Heart left ventricle (tissue), 16 donors: ENCODE measurements at regions not wholly inside any gene's neighbourhood (a gene's known extent, or its start where the extent isn't known, plus 50 kb on each side); places are given as distances from the start of the nearest gene placed in this dataset.

Experiments
- ATAC-seq, 4 donors: fragments of 200-7000 bp; cut with Tn5 transposase; one replicate each; pipeline ENCODE4 v1.9.1; 2020 to 2022; ENCODE audit warnings: moderate library complexity in 4 of 4, mild to moderate bottlenecking in 3 of 4, moderate number of reproducible peaks in 1 of 4
- DNase-seq, 5 donors: peaks; one replicate each; pipeline ENCODE4 v3.0.0-alpha.2; 2020
- H3K27ac ChIP-seq, 12 donors: fragments of 200-600 bp; sonication (generic) in 4 of 12; one replicate each; pipeline versions ENCODE4 v1.5.0 to v1.8.0; 2016 to 2022; ENCODE audit warnings: mild to moderate bottlenecking in 2 of 12
- H3K27me3 ChIP-seq, 9 donors: fragments of 200-600 bp; sonication (generic) in 2 of 9; one replicate each; pipeline versions ENCODE4 v1.5.1 to v1.8.0; 2016 to 2022; ENCODE audit warnings: mild to moderate bottlenecking in 3 of 9
- H3K36me3 ChIP-seq, 9 donors: fragments of 200-600 bp; sonication (generic) in 2 of 9; one replicate each; pipeline versions ENCODE4 v1.5.0 to v1.8.0; 2018 to 2022; ENCODE audit warnings: mild to moderate bottlenecking in 2 of 9
- H3K4me1 ChIP-seq, 12 donors: fragments of 200-600 bp; sonication (generic) in 4 of 12; one replicate each; pipeline versions ENCODE4 v1.5.0 to v1.8.0; 2016 to 2022; ENCODE audit warnings: mild to moderate bottlenecking in 3 of 12
- H3K4me3 ChIP-seq, 12 donors: fragments of 200-600 bp; sonication (generic) in 4 of 12; one replicate each; pipeline versions ENCODE4 v1.5.0 to v1.8.0; 2017 to 2022; ENCODE audit warnings: mild to moderate bottlenecking in 9 of 12, moderate library complexity in 4 of 12
- H3K9me3 ChIP-seq, 12 donors: fragments of 200-600 bp; sonication (generic) in 4 of 12; one replicate each; pipeline versions ENCODE4 v1.5.0 to v1.8.0; 2016 to 2022; ENCODE audit warnings: mild to moderate bottlenecking in 1 of 12
- CTCF ChIP-seq, 12 donors: fragments of 200-600 bp; sonication (generic) in 4 of 12; IDR thresholded peaks; one replicate each; pipeline versions ENCODE4 v1.5.0 to v1.8.0; 2018 to 2022; ENCODE audit warnings: antibody characterized with exemption in 12 of 12, mild to moderate bottlenecking in 5 of 12
- POLR2A ChIP-seq, 2 donors: fragments of 450-650 bp; IDR thresholded peaks; one replicate each; pipeline ENCODE4 v1.6.1; 2017; ENCODE audit warnings: antibody characterized with exemption in 2 of 2, mild to moderate bottlenecking in 2 of 2, moderate library complexity in 2 of 2
- WGBS, 4 donors: extraction: QIAGEN DNeasy Blood & Tissue Kit in 2 of 4; methylation state at CpG; one replicate each; pipeline versions ENCODE4 v1.1.5 to v1.1.7; 2013 to 2018; 5-methylcytosine and 5-hydroxymethylcytosine counted together
- intact Hi-C, 10 donors: fragments of 100-400 bp; cut with DNase I; formaldehyde crosslinking; loops; one replicate each; pipeline versions ENCODE4 v1.11.1 to v1.14.2; 2022
- donor health status: ischemic (EF 13 %, LVEDD 7.1; RV severe dilation, severe dysfunction).
- donor health status: healthy with polysubstance abuse.
- donor health status: DM: no; HTN: yes; CAD: no.
- donor health status: DM: no; HTN: no; CAD: no.
- donor health status: ischemic (EF 25% LVEDD 6.9; RV normal size, moderate dysfunction).
- donor health status: ischemic (EF 25% LVEDD 5.7; RV mildly dilated, moderate dysfunction).
- donor health status: healthy.
- donor health status: DM: yes; HTN: yes; CAD: no.
- donor health status: ischemic (EF 35%, LVEDD 5.7; RV mildly dilated, moderate dysfunction).
- donor health status: nonischemic (EF 11% LVEDD 7.7; RV severe dilation, severe dysfunction).
- donor health status: DM: yes; HTN: yes; CAD: no.
- donor health status: PGD.
- donor health status: ischemic (EF 29% LVEDD 5.4; RV normal size, mild dysfunction).
- donor health status: nonischemic (EF 23%, LVEDD 6.1; RV moderate dilation, normal function).

- TF ChIP-seq POLR2A (IDR thresholded peaks at IDR 0.05) (no peak), CTCF (IDR thresholded peaks at IDR 0.05) (no peak)
- peaks cover 0 to 6% (median 0%) of the 10 kb centered on the region in 12 donors for H3K9me3 ChIP-seq
- DNase-seq, result no peak
- WGBS, 4 donors, result 6 to 34% (median 19%) methylated on average over 20 to 78 of the region's 78 CpGs
- peak in 2 of 4 donors; percentile 48 to 61 for ATAC-seq
- H3K27ac ChIP-seq, result no peak overlapping the region
- no peaks in the 10 kb centered on the region for H3K36me3 ChIP-seq
- peaks cover 0 to 10% (median 0%) of the 10 kb centered on the region in 12 donors for H3K4me1 ChIP-seq
- peaks cover 0 to 31% (median 9%) of the 10 kb centered on the region in 9 donors for H3K27me3 ChIP-seq
- intact Hi-C loops, result no loop called here
- peak overlapping the region in 11 of 12 donors; percentile 11 to 57 (median 45) for H3K4me3 ChIP-seq
Observed at GRCh38 chr10:61000769-61001730, 57.1 kb upstream of the RHOBTB1 start.

GRCh38 chr10:60998932-60999331 is 54.9 kb upstream of the RHOBTB1 start:
- H3K27me3 ChIP-seq, result peaks cover 0 to 31% (median 9%) of the 10 kb centered on the region in 9 donors
- H3K27ac ChIP-seq, result no peak overlapping the region
- peaks cover 0 to 4% (median 0%) of the 10 kb centered on the region in 12 donors for H3K9me3 ChIP-seq
- H3K36me3 ChIP-seq, result no peaks in the 10 kb centered on the region
- ATAC-seq (no peak), DNase-seq (no peak)
- intact Hi-C loops, result no loop called here
- TF ChIP-seq POLR2A (IDR thresholded peaks at IDR 0.05), result no peak
- TF ChIP-seq CTCF (IDR thresholded peaks at IDR 0.05), result no peak
- H3K4me3 ChIP-seq, result no peak overlapping the region
- 81 to 91% (median 86%) methylated on average over 4 of the region's 4 CpGs for WGBS, 4 donors
- peaks cover 0 to 10% (median 0%) of the 10 kb centered on the region in 12 donors for H3K4me1 ChIP-seq

- peaks cover 0 to 4% (median 0%) of the 10 kb centered on the region in 12 donors for H3K9me3 ChIP-seq
- no peaks in the 10 kb centered on the region for H3K36me3 ChIP-seq
- intact Hi-C loops, result no loop called here
- H3K27ac ChIP-seq, result no peak overlapping the region
- no peak overlapping the region for H3K4me3 ChIP-seq
- no peaks in the 10 kb centered on the region for H3K4me1 ChIP-seq
- no peak for TF ChIP-seq CTCF (IDR thresholded peaks at IDR 0.05)
- H3K27me3 ChIP-seq, result peaks cover 0 to 3% (median 0%) of the 10 kb centered on the region in 9 donors
- ATAC-seq, result no peak
- 85 to 93% (median 90%) methylated on average over 2 of the region's 2 CpGs for WGBS, 4 donors
- DNase-seq, result no peak
Observed at GRCh38 chr10:60994128-60994527, 50.1 kb upstream of the RHOBTB1 start.
